GM12878 (cell line): ENCODE measurements at regions not wholly inside any gene's neighbourhood (a gene's known extent, or its start where the extent isn't known, plus 50 kb on each side); places are given as distances from the start of the nearest gene placed in this dataset.

ENCODE experiments used
- ATAC-seq: fragments of 200-7000 bp; cut with Tn5 transposase; 3 replicates; pipeline ENCODE4 v1.9.1; 2020; ENCODE audit warnings: mild to moderate bottlenecking, moderate library complexity
- BruUV-seq: library from RNA; stranded (reverse); fragments of 400-500 nt; replicated peaks from 2 replicates; lab custom pipeline; 2021; lab: Mats Ljungman, UMichigan
- CTCF ChIA-PET: fragments of 300-600 bp; sonication (Branson Sonifier 250); formaldehyde crosslinking; extraction: SDS; loops from one replicate; lab custom pipeline; 2021; ENCODE audit warnings: inconsistent platforms; lab: Yijun Ruan, JAX
- POLR2A ChIA-PET: fragments of 350-600 bp; formaldehyde crosslinking; extraction: SDS; loops from one replicate; lab custom pipeline; 2021; ENCODE audit warnings: inconsistent platforms; lab: Charles Lee
- RAD21 ChIA-PET: fragments of 300-600 bp; sonication (Branson Sonifier 250); formaldehyde crosslinking; loops from one replicate; lab custom pipeline; 2023; ENCODE audit warnings: antibody characterized with exemption; ENCODE audit not compliant: unreplicated experiment; lab: Charles Lee
- SMC1A ChIA-PET: fragments of 300-600 bp; sonication (Branson Sonifier 250); formaldehyde crosslinking; loops from one replicate; lab custom pipeline; 2023; ENCODE audit not compliant: unreplicated experiment, uncharacterized antibody; lab: Charles Lee
- DNase-seq: peaks from one replicate; pipeline ENCODE4 v3.0.0-alpha.2; 2011; ENCODE audit warnings: low read depth, low spot score
- FAIRE-seq: peaks from 3 replicates; lab custom pipeline; 2011; peaks lifted over from hg19 to GRCh38; lab: Jason Lieb, UNC
- H2AFZ ChIP-seq: 2 replicates; pipeline ENCODE4 v1.6.0; 2011; ENCODE audit warnings: low read depth, low read length, control low read depth; ENCODE audit not compliant: control insufficient read depth
- H3K27ac ChIP-seq: 2 replicates; pipeline ENCODE4 v1.5.1; 2011; ENCODE audit warnings: control low read depth; ENCODE audit not compliant: control insufficient read depth, insufficient read depth
- H3K27me3 ChIP-seq, 2 experiments: replicated peaks in 1 of 2; 2 replicates each; pipeline versions ENCODE4 v1.6.0 to v1.6.1; 2011; ENCODE audit warnings: low read length in 1 of 2; ENCODE audit not compliant: control insufficient read depth in 2 of 2, insufficient read depth in 2 of 2
- H3K36me3 ChIP-seq, 2 experiments: 2 replicates each; pipeline ENCODE4 v1.5.1; 2011; ENCODE audit warnings: low read length in 1 of 2; ENCODE audit not compliant: control insufficient read depth in 2 of 2, insufficient read depth in 2 of 2
- H3K4me1 ChIP-seq: 2 replicates; pipeline ENCODE4 v1.6.1; 2011; ENCODE audit warnings: mild to moderate bottlenecking, low read length, moderate library complexity, mixed read lengths; ENCODE audit not compliant: control insufficient read depth, insufficient read depth
- H3K4me2 ChIP-seq: 2 replicates; pipeline ENCODE4 v1.6.0; 2011; ENCODE audit warnings: control low read depth; ENCODE audit not compliant: control insufficient read depth, insufficient read depth
- H3K4me3 ChIP-seq: fragments of 200-600 bp; sonication (generic); 2 replicates; pipeline ENCODE4 v1.5.1; 2016
- H3K79me2 ChIP-seq: 2 replicates; pipeline ENCODE4 v1.6.0; 2011; ENCODE audit warnings: low read length; ENCODE audit not compliant: control insufficient read depth, insufficient read depth
- H3K9ac ChIP-seq: 2 replicates; pipeline ENCODE4 v1.8.0; 2011; ENCODE audit warnings: low read length, control low read depth, mixed read lengths; ENCODE audit not compliant: control insufficient read depth, insufficient read depth
- H3K9me3 ChIP-seq: replicated peaks from 3 replicates; pipeline ENCODE4 v1.5.1; 2011; ENCODE audit warnings: mild to moderate bottlenecking, low read length; ENCODE audit not compliant: control insufficient read depth, insufficient read depth
- H4K20me1 ChIP-seq: 2 replicates; pipeline ENCODE4 v1.6.0; 2011; ENCODE audit not compliant: control insufficient read depth, insufficient read depth
- ASH2L ChIP-seq: fragments of 300-600, 200-600 bp; sonication (generic); IDR thresholded peaks from 2 replicates; pipeline ENCODE4 v1.6.1; 2017; ENCODE audit warnings: low read depth, mild to moderate bottlenecking, borderline replicate concordance
- BRCA1 ChIP-seq: IDR thresholded peaks from 2 replicates; pipeline ENCODE4 v1.6.1; 2011; ENCODE audit warnings: low read depth, low read length, improper control_type of control experiment
- E2F8 ChIP-seq: fragments of 450-650 bp; IDR thresholded peaks from 2 replicates; pipeline ENCODE4 v1.6.1; 2018; ENCODE audit warnings: mild to moderate bottlenecking, low read depth, moderate library complexity; ENCODE audit not compliant: partially characterized antibody
- ELK1 ChIP-seq: IDR thresholded peaks from 2 replicates; pipeline ENCODE4 v1.6.1; 2012; ENCODE audit warnings: low read depth, low read length, improper control_type of control experiment
- KDM1A ChIP-seq: fragments of 200-600 bp; sonication (generic); IDR thresholded peaks from 2 replicates; pipeline ENCODE4 v1.6.1; 2016; ENCODE audit warnings: borderline replicate concordance
- NFIC ChIP-seq: IDR thresholded peaks from 2 replicates; pipeline ENCODE4 v1.6.1; 2012; ENCODE audit warnings: low read depth, mild to moderate bottlenecking, inconsistent platforms, low read length, moderate library complexity
- PAX5 ChIP-seq: IDR thresholded peaks from 2 replicates; pipeline ENCODE4 v1.6.1; 2011; ENCODE audit warnings: low read depth, low read length, borderline replicate concordance
- RELA ChIP-seq: fragments of 450-650 bp; IDR thresholded peaks from 2 replicates; pipeline ENCODE4 v1.8.0; 2014; ENCODE audit warnings: borderline replicate concordance; ENCODE audit not compliant: partially characterized antibody
- whole genome bisulfite sequencing: methylation state at CpG from one replicate; pipeline ENCODE4 v1.1.6; 2016; ENCODE audit warnings: low lambda C conversion rate; ENCODE audit not compliant: insufficient replicate concordance, insufficient coverage; ENCODE audit errors: missing lambda C conversion rate; 5-methylcytosine and 5-hydroxymethylcytosine counted together
- in situ Hi-C: fragments of 300-500 bp; cut with MboI; formaldehyde crosslinking; loops from 9 replicates; pipeline ENCODE4 v1.14.3; 2018; ENCODE audit warnings: mixed read lengths
- intact Hi-C: fragments of 100-400 bp; cut with micrococcal nuclease; formaldehyde crosslinking; loops from one replicate; pipeline ENCODE4 v1.14.2; 2022; ENCODE audit not compliant: unreplicated experiment

- Histone ChIP-seq H3K9me3 (no peaks in the 10 kb centered on the region), H3K4me3 (no peak overlapping the region), H4K20me1 (no peaks in the 10 kb centered on the region), H3K79me2 (peaks cover 4% of the 10 kb centered on the region), H3K4me1 (peaks cover 61% of the 10 kb centered on the region), H3K27me3 (no peaks in the 10 kb centered on the region), H2AFZ (no peak overlapping the region), H3K36me3 (no peaks in the 10 kb centered on the region), H3K9ac (no peak overlapping the region), H3K4me2 (no peak overlapping the region), H3K27ac (no peak overlapping the region)
- ChIA-PET CTCF (interaction anchor here (0.6 to 1.8 kb wide), 4 partner anchors 21 to 149 kb away, joined by 3 to 6 read pairs (median 4); no protein-coding TSS in a partner anchor), SMC1A (interaction anchor here (0.9 to 7.4 kb wide), 14 partner anchors 14 to 353 kb away, joined by 3 to 80 read pairs (median 20); partner anchors contain the start of gene IRF2BP2), RAD21 (interaction anchor here (0.7 to 14.4 kb wide), 15 partner anchors 7 to 355 kb away, joined by 3 to 258 read pairs (median 8); no protein-coding TSS in a partner anchor), POLR2A (interaction anchor here (0.7 to 3.5 kb wide), 10 partner anchors 15 to 356 kb away, joined by 3 to 15 read pairs (median 4); no protein-coding TSS in a partner anchor)
- intact Hi-C loops: no loop called here
- DNase-seq (no peak), FAIRE-seq (no peak), ATAC-seq (no peak)
- 97% methylated on average over 11 of the region's 11 CpGs for WGBS
- TF ChIP-seq PAX5: no peak
- TF ChIP-seq E2F8: no peak
- no peak for TF ChIP-seq ELK1
- no peak for TF ChIP-seq BRCA1
- no peak for TF ChIP-seq KDM1A
- no peak for TF ChIP-seq RELA
- no peak for TF ChIP-seq NFIC
- TF ChIP-seq ASH2L: no peak
- in situ Hi-C loops: no loop called here
- no TSS peak for BruUV-seq
These were observed 171.8 kb downstream of the TOMM20 start for GRCh38 chr1:234956821-234957329.
